Activated B cell treated with CpG ODN at 0.5 μM for 24 hours (primary cell): ENCODE measurements at regions not wholly inside any gene's neighbourhood (a gene's known extent, or its start where the extent isn't known, plus 50 kb on each side); places are given as distances from the start of the nearest gene placed in this dataset.

ENCODE experiments used
- ATAC-seq: fragments of 200-7000 bp; cut with Tn5 transposase; one replicate; pipeline ENCODE4 v1.10.0; 2021; ENCODE audit warnings: low read depth, mild to moderate bottlenecking, moderate library complexity
- CTCF ChIA-PET: fragments of 350-600 bp; sonication (Branson Sonifier 250); formaldehyde crosslinking; loops from one replicate; lab custom pipeline; 2021; ENCODE audit warnings: antibody characterized with exemption; lab: Charles Lee
- POLR2A ChIA-PET: fragments of 350-600 bp; sonication (Branson Sonifier 250); formaldehyde crosslinking; loops from one replicate; lab custom pipeline; 2021; ENCODE audit warnings: antibody characterized with exemption; lab: Charles Lee
- DNase-seq: peaks from one replicate; pipeline ENCODE4 v3.0.0; 2022
- H3K27ac Mint-ChIP-seq: one replicate; pipeline ENCODE4 v1.8.0; 2020; ENCODE audit warnings: mixed read lengths
- H3K27me3 Mint-ChIP-seq: one replicate; pipeline ENCODE4 v1.8.0; 2021; ENCODE audit warnings: mixed read lengths
- H3K36me3 Mint-ChIP-seq: one replicate; pipeline ENCODE4 v1.8.0; 2021; ENCODE audit warnings: low read depth, mixed read lengths
- H3K4me1 Mint-ChIP-seq: one replicate; pipeline ENCODE4 v1.8.0; 2021; ENCODE audit warnings: mixed read lengths
- H3K4me3 Mint-ChIP-seq: one replicate; pipeline ENCODE4 v1.8.0; 2020; ENCODE audit warnings: mild to moderate bottlenecking, mixed read lengths
- H3K9me3 Mint-ChIP-seq: one replicate; pipeline ENCODE4 v1.8.0; 2020; ENCODE audit warnings: mixed read lengths
- intact Hi-C: fragments of 100-400 bp; cut with micrococcal nuclease; formaldehyde crosslinking; loops from one replicate; pipeline ENCODE4 v1.15.1; 2024
- TF ChIP-seq, protein P1 (sequence below): fragments of 200-600 bp; IDR thresholded peaks from one replicate; pipeline ENCODE4 v1.8.0; 2022; ENCODE audit warnings: antibody characterized with exemption, mild to moderate bottlenecking

DNA sequence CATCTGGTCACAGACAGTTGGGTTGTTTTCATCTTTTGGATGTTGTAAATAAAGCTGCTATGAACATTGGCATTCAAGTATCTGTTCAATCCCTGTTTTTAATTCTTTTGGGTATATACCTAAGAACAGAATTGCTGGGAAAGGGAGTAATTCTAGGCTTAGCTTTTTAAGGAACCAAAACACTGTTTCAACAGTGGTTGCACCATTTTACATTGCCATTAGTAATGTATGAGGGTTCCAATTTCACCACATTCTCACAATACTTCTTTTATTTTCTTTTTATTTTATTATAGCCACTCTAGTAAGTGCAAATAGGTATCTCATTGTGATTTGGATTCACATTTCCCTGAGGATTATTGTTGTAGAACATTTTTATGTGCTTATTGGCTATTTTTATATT, 108.9 kb upstream of the GLS start:
- TF ChIP-seq, protein P1, sequence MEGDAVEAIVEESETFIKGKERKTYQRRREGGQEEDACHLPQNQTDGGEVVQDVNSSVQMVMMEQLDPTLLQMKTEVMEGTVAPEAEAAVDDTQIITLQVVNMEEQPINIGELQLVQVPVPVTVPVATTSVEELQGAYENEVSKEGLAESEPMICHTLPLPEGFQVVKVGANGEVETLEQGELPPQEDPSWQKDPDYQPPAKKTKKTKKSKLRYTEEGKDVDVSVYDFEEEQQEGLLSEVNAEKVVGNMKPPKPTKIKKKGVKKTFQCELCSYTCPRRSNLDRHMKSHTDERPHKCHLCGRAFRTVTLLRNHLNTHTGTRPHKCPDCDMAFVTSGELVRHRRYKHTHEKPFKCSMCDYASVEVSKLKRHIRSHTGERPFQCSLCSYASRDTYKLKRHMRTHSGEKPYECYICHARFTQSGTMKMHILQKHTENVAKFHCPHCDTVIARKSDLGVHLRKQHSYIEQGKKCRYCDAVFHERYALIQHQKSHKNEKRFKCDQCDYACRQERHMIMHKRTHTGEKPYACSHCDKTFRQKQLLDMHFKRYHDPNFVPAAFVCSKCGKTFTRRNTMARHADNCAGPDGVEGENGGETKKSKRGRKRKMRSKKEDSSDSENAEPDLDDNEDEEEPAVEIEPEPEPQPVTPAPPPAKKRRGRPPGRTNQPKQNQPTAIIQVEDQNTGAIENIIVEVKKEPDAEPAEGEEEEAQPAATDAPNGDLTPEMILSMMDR: no peak
- H3K27me3 Mint-ChIP-seq: peaks cover 4% of the 10 kb centered on the region
- no peak overlapping the region for H3K4me3 Mint-ChIP-seq
- H3K9me3 Mint-ChIP-seq: no peaks in the 10 kb centered on the region
- intact Hi-C loops: no loop called here
- H3K36me3 Mint-ChIP-seq: no peaks in the 10 kb centered on the region
- H3K27ac Mint-ChIP-seq: no peak overlapping the region
- no peaks in the 10 kb centered on the region for H3K4me1 Mint-ChIP-seq
- DNase-seq (no peak), ATAC-seq (no peak)
- ChIA-PET POLR2A (no interaction called here), CTCF (no interaction called here)

DNA sequence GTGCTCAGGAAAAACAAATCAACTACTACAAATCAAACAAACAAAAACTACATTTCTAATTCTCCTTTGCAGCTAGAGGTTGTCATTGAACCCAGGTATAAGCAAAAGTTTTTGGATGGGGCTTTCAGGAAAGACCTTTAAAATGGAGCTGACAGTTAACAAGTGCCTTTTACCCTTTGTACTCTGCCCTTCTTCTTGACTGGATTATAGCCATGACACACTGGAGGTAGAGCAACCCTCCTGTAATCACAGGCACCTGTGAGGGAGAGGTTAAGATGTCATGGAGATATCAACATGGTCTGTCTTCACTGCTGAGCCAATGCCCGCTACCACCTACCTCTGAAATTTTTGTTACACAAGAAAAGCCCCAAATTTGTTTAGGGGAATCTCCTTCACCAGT, 100.0 kb upstream of the GLS start:
- Mint-ChIP-seq H3K27me3 (peaks cover 8% of the 10 kb centered on the region), H3K4me1 (no peaks in the 10 kb centered on the region), H3K36me3 (no peaks in the 10 kb centered on the region), H3K27ac (no peak overlapping the region), H3K9me3 (no peaks in the 10 kb centered on the region), H3K4me3 (no peak overlapping the region)
- ChIA-PET POLR2A (no interaction called here), CTCF (interaction anchor here (0.8 to 1.4 kb wide), 7 partner anchors 12 to 741 kb away, joined by 3 to 6 read pairs (median 3); no protein-coding TSS in a partner anchor)
- DNase-seq: no peak
- TF ChIP-seq, protein P1: no peak
- no peak for ATAC-seq
- intact Hi-C loops: loop anchor here (10.0 kb wide), 1 partner anchor 124 kb away; no protein-coding TSS in a partner anchor

DNA sequence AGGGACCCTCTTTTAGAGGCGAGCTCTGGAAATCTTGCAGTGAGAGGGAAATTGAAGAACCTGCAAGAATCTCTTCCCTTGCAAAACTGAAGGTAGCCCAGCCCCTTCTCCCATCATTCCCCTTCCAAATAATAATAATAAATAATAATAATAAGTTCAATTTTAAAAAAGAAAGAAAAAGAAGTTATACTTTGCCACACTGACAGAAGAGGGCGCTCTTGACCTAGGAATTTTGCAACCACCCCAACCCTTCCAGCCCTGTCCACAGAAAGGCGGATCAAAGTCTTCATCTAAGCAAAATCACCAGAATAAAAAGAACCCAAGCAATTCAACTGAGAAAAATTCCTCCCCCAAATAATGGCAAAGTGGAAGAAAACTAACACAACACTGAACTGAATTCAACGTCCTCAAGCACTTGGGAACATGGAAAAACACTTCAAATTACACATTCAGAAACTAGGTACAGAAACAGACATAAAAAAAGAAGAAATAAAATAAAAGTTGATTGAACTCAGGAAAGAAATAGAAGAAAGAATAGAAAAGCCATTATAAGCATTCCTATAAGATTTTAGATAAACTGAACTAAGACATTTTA, 98.9 kb upstream of the GLS start:
- DNase-seq (no peak), ATAC-seq (no peak)
- ChIA-PET CTCF (interaction anchor here (0.7 to 1.4 kb wide), 4 partner anchors 11 to 268 kb away, joined by 3 to 6 read pairs (median 4); no protein-coding TSS in a partner anchor), POLR2A (no interaction called here)
- TF ChIP-seq, protein P1: no peak
- Mint-ChIP-seq H3K27ac (no peak overlapping the region), H3K36me3 (no peaks in the 10 kb centered on the region), H3K4me3 (no peak overlapping the region), H3K9me3 (no peaks in the 10 kb centered on the region), H3K4me1 (no peaks in the 10 kb centered on the region), H3K27me3 (peaks cover 4% of the 10 kb centered on the region)
- intact Hi-C loops: loop anchor here (1.0 to 10.0 kb wide), 4 partner anchors 123 to 374 kb away; no protein-coding TSS in a partner anchor

DNA sequence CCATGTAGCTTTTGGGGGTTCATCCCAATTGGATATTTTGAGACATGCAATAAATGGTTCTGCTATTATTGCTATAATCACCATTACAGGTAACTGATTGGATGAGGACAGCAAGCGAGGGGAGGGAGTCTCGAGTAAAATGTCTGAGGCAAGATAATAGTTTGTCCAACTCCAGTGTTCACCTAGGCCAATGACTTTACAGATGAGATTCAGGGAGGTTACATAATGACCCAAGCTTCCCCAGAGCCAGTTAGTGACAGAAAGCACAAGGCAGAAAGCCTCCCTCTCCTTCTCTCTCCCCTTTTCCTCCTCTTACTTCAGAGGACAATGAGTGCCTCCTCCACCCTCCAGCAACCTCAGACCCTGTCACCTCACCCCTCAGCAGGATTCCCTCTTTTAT, 98.4 kb upstream of the GLS start:
- TF ChIP-seq, protein P1: no peak
- H3K27me3 Mint-ChIP-seq: peaks cover 4% of the 10 kb centered on the region
- intact Hi-C loops: loop anchor here (10.0 kb wide), 1 partner anchor 123 kb away; no protein-coding TSS in a partner anchor
- no peaks in the 10 kb centered on the region for H3K9me3 Mint-ChIP-seq
- CTCF ChIA-PET: interaction anchor here (2.3 kb wide), 1 partner anchor 247 kb away, joined by 10 read pairs; no protein-coding TSS in a partner anchor
- POLR2A ChIA-PET: no interaction called here
- no peak overlapping the region for H3K4me3 Mint-ChIP-seq
- ATAC-seq: no peak
- no peak for DNase-seq
- H3K4me1 Mint-ChIP-seq: no peaks in the 10 kb centered on the region
- no peak overlapping the region for H3K27ac Mint-ChIP-seq
- H3K36me3 Mint-ChIP-seq: no peaks in the 10 kb centered on the region

DNA sequence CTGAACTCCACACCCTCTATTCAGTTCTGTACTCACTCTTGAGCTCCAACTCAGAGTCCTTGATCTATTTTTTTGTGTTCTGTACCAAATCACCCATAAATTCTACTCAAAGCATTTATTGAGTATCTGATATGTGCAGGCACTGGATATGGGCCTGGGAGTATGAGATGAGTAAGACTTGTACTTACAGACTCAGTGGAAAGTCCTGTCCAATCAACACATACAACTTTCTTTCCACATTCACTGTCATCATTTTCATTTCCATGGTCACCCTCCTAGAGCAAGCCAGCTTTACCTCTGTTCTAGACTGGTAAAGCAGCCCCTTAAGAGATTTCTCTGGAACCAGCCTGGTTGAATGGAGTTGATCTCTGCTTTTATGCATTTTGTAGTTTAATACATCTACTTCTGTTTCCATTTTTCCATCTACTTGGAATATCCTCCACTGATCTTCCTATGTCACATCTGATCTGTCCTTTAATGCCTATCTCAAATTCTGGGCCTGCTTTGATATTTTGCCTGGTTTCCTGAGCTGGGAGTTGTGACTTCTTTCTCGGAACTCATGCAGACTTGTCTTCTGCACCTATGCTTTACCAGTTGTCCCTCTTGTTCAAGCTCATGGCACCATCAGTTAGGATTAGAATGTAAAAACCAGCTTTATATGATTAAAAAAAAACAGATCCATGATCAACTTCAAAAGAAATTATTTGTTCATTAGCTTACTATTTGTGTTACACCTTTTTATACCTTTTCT, 96.9 kb upstream of the GLS start:
- TF ChIP-seq, protein P1: no peak
- Mint-ChIP-seq H3K27ac (no peak overlapping the region), H3K36me3 (no peaks in the 10 kb centered on the region), H3K9me3 (no peaks in the 10 kb centered on the region), H3K4me1 (no peaks in the 10 kb centered on the region), H3K4me3 (no peak overlapping the region), H3K27me3 (peaks cover 4% of the 10 kb centered on the region)
- DNase-seq: no peak
- ChIA-PET POLR2A (no interaction called here), CTCF (interaction anchor here (1.5 to 2.3 kb wide), 4 partner anchors 10 to 738 kb away, joined by 4 to 10 read pairs (median 6); no protein-coding TSS in a partner anchor)
- no peak for ATAC-seq
- intact Hi-C loops: loop anchor here (10.0 kb wide), 1 partner anchor 121 kb away; no protein-coding TSS in a partner anchor
